Stimulated activated CD8-positive, alpha-beta memory T cell treated with anti-CD3 and anti-CD28 coated beads, Interleukin-7, amount 100 ng/mL, for 48 hours (primary cell): ENCODE measurements at regions not wholly inside any gene's neighbourhood (a gene's known extent, or its start where the extent isn't known, plus 50 kb on each side); places are given as distances from the start of the nearest gene placed in this dataset.
"Not testable (repeated sequence)": the region's sequence is repeated elsewhere in the genome, so short reads cannot be mapped to it uniquely, and the experiment has no call there.

Experiments used
- DNase-seq, 2 donors: peaks; one replicate each; pipeline ENCODE4 v3.0.0-alpha.2; 2020; ENCODE audit warnings: low read depth in 1 of 2; ENCODE audit errors: extremely low read depth in 1 of 2

GRCh38 chr7:149714081-149714909, 59.1 kb downstream of the ZNF467 start:
- peak; percentile 88 for DNase-seq

- DNase-seq = no peak
Observed at GRCh38 chr7:149713731-149714068, 59.7 kb downstream of the ZNF467 start.

GRCh38 chr7:149713061-149713730, 60.2 kb downstream of the ZNF467 start:
- DNase-seq = no peak

- DNase-seq = no peak
Observed at GRCh38 chr7:149708026-149708425, 65.4 kb downstream of the ZNF467 start.

- DNase-seq = no peak
Observed at GRCh38 chr7:149707448-149707886, 65.9 kb downstream of the ZNF467 start.

- no peak for DNase-seq
Observed at GRCh38 chr7:149706398-149706797, 67.0 kb downstream of the ZNF467 start.

GRCh38 chr7:149704507-149704906, 68.9 kb downstream of the ZNF467 start:
- DNase-seq = no peak

- no peak for DNase-seq
Observed at GRCh38 chr7:149703044-149703650, 70.2 kb downstream of the ZNF467 start.

GRCh38 chr7:149701495-149702240, 71.7 kb downstream of the ZNF467 start:
- no peak for DNase-seq

- not testable (repeated sequence) for DNase-seq
Observed at GRCh38 chr7:149697767-149698166, 75.6 kb downstream of the ZNF467 start.

- DNase-seq = no peak
Observed at GRCh38 chr7:149696280-149696679, 77.1 kb downstream of the ZNF467 start.

- DNase-seq = no peak
Observed at GRCh38 chr7:149692557-149692982, 80.8 kb downstream of the ZNF467 start.

GRCh38 chr7:149692056-149692455, 81.3 kb downstream of the ZNF467 start:
- no peak for DNase-seq

GRCh38 chr7:149690688-149691446, 82.5 kb downstream of the ZNF467 start:
- no peak for DNase-seq

GRCh38 chr7:149689291-149689721, 84.1 kb downstream of the ZNF467 start:
- DNase-seq = no peak

GRCh38 chr7:149688836-149689235, 84.6 kb downstream of the ZNF467 start:
- no peak for DNase-seq

GRCh38 chr7:149687820-149688219, 85.6 kb downstream of the ZNF467 start:
- DNase-seq = not testable (repeated sequence)

- no peak for DNase-seq
Observed at GRCh38 chr7:149686449-149686848, 86.9 kb downstream of the ZNF467 start.

GRCh38 chr7:149686011-149686410, 87.4 kb downstream of the ZNF467 start:
- DNase-seq = no peak

GRCh38 chr7:149685455-149685854, 87.9 kb downstream of the ZNF467 start:
- no peak for DNase-seq
